Activated T-helper 1 cell treated with Interleukin-2 at 50 U/mL for 16 hours (primary cell): ENCODE measurements at regions not wholly inside any gene's neighbourhood (a gene's known extent, or its start where the extent isn't known, plus 50 kb on each side); places are given as distances from the start of the nearest gene placed in this dataset.

Experiments used
- DNase-seq: peaks from one replicate; pipeline ENCODE4 v3.0.0-alpha.2; 2020; ENCODE audit warnings: low read depth

DNA sequence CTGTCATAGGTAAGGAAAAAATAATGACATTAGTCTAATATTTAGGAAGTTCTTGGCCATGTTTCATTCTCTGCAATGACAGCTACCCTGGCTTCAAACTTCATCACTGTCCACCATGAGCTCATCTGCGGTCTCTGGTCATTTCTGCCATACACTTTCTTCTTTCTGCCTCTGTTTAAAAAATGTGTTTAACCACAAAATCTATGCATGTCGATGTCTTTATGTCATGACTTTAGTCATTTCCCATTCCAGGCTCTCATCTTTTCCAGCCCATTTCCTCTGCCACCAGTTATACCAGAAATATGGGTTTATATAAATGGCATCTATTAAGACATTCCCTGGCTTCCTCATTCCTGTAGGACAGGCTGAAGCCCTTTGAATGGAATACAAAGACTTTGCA lies 68.5 kb upstream of the DUSP10 start:
- DNase-seq = no peak

DNA sequence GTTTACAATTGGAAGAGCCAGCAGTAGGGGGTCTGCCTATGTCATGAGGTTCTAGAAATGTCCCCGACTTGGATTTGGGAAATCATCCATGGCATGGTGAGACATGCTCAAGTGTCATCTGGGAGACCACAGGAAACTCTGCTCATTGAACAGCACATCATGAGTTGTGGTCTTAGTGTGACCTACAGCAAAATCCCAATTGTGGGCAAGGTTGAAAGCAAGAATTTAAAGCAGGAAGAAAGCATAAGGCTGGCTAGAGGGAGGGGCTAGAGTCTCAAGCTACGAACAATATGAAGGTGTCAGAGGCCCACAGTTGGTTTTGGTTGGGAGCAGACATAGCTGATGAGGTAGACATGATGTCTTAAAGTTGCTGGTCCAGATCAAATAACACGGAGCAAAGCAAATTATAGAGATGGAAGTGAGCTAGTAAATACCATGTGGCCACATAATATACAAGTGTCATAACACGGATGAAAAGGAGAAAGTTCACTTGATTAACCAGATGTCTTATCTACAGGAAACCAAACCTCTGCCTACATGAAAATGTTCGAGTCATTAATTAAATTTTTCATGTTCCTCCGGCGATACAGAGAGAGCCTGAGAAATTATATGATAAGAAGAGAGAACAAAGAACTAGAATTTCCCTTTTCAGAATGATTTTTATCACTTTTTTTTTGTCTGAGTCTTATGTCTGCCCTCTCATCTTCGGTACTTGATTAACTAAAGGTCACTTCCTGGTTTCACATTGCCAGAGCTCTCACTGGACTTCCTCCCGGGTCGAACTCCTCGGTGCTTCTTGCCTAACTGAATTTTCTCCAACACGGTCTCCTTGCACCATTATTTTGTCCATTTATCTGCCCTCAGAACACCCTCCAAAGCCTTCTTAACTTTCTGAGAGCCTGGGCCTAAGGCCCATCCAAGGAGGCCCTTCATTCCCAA lies 67.5 kb upstream of the DUSP10 start:
- no peak for DNase-seq

DNA sequence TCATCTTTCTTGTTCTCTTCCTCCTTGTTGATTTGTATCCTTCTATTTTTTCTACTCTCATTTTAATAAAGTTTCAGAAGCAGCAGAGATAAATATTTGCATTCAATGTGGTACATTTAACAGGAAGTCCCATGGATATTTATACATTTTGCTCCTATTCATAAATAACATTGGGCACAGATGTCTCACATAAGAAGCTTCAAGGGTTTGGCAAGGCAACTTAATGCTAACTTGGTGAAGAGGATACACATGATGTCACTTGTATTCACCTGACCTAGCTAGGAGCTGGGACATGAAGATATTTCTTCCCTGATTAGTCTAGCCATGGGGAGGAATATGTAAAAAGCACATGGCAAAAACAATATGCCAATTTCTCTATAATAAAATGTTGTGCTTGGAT lies 65.1 kb upstream of the DUSP10 start:
- DNase-seq = no peak

DNA sequence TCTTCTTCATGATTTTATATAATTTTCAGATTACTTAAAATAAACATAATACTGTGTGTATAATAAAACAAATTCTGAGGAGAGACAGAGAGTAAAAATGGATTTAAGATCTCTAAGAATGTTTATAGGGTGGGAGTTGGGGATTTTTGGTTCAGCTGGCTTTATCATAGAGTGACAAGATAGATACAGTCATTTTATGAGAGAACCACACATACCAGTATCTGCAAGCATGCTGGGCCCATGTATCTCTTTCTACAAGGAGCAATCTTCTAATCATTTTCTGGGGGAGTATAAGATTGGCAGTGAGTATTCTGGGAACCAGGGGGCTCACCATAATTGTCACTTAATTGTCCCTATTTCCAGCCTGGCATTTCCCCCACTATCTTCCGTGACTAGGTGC lies 64.3 kb upstream of the DUSP10 start:
- DNase-seq = no peak

DNA sequence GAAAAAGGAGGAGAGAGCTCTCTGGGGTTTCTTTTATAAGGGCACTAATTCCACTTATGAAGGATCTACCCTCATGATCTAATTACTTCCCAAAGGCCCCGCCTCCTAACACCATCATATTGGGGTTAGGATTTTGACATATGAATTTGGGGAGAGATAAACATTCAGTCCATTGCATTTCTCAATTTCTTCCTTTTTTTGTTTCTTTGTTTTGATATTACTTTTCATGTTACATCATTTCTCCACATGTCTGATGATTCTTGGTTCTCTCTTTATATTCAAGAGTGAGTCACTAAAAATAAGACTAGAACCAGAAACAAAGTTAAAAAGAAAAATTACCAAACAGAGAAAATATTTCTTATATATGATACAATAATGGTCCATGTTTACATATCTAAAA lies 63.2 kb upstream of the DUSP10 start:
- no peak for DNase-seq

DNA sequence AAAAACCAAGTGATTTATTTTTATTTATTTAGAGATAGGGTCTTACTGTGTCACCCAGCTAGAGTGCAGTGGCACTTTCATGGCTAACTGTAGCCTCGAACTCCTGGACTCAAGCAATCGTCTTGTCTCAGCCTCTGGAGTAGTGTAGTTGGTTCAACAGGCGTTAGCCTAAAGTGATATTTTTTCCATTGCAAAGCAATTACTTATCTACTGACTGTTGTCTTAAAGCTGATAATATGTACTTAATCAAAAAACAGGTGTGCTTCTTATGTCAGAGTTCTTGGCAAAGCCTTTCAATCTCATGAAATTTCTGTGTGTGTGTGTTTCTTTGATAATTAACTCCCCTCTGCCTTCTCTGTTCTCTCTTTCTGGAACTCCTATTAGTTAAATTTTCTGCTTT lies 62.4 kb upstream of the DUSP10 start:
- DNase-seq = no peak

DNA sequence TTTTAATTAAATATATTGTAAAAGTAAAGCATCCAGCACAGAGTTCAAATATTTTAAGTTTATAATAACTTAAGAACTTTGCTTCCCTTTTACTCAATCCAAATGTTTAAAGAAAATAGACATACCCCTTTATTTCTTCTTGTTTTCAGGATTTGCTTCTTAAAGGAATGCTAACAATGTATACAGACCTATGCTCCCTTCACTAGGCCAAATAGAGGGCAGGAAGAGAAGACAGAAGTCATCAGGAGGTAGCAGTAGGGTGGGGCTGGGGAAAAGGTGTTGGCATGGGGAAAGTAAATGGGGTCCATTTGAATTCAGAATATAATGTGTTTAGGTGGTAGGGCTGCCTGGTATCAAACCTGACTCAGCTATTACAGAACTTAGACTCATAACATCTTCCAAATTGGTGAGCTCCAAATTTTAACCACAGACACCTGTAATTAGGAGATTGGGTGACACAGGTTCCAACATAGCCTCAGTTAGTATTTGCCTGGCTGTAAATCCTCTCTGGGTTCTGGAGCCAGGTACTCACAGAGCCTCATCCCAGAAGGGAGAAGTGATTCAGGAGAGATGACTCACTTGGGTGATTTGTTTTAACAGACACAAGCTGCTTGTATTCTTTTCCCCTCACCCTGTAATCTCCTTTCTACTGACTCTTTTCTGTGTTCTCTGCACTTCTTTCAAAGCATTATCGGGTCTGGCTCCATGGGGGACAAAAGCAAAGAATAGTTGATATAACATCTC lies 60.1 kb upstream of the DUSP10 start:
- no peak for DNase-seq

DNA sequence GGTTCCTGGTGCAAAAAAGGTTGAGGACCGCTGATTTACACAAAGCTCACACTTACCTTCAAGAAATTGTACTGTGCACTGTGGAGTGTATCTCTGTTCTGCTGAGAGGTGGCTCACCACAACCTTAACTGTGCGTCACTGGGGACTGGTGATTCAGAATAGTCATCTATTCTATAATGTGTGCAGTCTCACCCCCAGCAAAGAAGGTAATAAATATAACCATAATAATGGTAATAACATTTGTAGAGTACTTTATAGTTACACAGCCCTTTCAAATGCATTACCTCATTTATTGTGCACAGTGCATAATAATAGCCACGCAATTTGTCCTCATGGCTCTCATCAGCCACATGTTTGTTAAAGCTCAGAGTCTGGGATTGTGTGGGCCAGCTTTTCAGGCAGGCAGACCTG lies 59.4 kb upstream of the DUSP10 start:
- no peak for DNase-seq

DNA sequence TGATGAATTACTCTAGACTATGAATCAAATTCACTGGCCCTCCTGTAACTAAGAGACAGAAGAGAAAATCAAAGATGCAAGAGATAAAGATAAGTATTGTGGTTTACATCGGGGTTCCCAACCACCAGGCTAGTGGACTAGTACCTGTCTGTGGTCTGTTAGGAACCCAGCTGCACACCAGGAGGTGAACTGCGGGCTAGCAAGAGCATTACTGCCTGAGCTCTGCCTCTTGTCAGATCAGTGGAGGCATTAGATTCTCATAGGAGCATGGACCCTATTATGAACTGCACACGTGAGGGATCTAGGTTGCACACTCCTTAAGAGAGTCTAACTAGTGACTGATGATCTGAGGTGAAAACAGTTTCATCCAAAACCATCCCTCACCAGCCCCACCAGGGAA lies 58.9 kb upstream of the DUSP10 start:
- DNase-seq = no peak

DNA sequence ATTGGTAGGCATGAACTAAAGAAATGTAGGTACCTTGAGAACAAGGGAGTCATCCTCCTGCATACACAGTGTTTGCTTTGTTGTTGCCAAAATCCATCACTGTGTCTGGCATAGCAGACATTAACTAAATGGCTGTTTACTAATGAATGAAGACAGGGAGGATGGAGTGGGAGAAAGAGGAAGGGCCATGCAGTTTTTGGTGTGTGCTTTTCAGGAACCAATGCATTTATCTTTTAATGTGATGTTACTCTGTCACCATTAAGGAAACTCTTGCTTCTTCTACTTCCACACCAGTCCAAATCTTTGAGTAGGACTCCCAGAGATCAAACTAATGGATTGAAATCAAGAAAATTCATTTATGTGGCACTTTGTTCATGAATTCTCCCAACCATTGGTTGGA lies 55.6 kb upstream of the DUSP10 start:
- DNase-seq = no peak

DNA sequence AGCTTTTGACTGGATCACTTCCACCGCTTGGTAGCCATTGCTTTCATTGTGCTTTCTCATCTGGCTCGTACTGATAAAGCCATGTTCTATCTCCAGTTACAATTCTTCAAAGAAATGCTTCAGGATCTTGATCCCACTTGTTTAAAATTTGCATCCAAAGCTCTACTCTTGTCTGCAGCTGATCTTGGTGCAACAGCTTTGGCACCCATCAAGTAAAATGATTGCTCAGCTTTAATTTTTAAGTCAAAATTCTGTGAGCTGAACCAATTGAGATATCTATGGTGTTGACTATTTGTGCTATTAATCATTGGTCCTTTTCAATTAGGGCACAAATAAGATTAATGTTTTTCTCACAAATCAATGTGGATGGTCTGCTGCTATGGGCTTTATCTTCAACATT lies 54.8 kb upstream of the DUSP10 start:
- DNase-seq = no peak

DNA sequence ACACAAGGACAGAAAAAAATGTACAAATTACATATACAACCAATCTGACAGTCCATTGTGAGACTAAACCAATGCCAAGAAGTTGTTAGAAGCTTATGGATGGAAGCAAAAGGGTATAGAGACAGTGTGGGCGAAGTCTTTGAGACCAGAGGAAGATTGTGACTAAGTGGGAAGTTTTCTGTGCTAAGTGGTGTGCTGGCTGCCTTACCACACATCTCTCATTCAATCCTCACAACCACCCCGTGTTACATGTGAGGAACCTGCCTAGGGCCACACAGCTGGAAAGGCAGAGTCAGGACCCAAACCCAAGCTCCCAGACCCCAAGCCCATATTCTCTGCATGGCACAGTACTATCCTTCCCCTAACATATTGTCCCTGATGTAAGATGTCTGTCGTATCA lies 53.5 kb upstream of the DUSP10 start:
- DNase-seq = no peak

DNA sequence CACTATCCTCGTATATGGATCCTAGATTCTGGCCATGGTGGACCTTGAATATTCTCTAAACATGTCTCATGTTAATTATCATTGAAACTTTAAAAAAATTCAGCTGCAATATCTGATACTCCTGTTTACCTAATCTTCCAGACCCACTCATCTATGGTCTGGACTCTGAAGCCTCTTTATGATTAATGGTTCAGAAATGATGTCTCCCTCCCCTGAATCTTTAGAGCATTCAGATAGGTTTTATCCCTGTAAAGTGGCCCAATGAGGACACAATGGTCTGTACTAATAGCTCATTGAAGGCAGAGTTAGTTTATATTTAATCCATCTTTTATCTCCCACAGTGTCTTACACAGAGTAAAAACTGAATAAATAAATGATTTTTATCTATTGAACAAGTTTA lies 53.0 kb upstream of the DUSP10 start:
- no peak for DNase-seq

DNA sequence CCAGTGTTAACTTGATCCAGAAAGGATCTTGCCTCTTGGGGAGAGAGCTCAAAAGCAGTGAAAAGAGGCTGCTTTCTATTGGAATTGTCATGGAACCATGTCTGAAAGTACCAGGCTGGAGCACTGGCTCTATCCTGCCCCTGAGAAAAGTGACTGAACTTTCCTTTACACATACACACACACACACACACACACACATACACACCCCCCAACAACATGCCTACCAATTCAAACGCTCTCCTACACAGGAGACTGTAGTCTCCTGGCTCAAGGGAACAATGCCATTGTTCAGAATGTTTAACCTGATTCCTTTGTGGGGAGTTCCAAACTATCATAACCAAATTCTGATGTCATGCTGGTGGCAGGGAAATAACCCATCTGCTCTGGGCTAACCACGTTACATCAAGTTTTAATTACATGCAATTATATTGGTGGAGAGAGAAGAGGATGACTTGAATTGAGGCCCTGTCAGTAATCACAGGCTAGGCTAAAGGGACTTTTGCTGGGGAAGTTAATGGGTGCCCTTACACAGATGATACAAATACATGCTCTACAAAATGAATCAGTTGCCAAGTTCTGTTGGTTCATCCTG lies 52.3 kb upstream of the DUSP10 start:
- DNase-seq = no peak

DNA sequence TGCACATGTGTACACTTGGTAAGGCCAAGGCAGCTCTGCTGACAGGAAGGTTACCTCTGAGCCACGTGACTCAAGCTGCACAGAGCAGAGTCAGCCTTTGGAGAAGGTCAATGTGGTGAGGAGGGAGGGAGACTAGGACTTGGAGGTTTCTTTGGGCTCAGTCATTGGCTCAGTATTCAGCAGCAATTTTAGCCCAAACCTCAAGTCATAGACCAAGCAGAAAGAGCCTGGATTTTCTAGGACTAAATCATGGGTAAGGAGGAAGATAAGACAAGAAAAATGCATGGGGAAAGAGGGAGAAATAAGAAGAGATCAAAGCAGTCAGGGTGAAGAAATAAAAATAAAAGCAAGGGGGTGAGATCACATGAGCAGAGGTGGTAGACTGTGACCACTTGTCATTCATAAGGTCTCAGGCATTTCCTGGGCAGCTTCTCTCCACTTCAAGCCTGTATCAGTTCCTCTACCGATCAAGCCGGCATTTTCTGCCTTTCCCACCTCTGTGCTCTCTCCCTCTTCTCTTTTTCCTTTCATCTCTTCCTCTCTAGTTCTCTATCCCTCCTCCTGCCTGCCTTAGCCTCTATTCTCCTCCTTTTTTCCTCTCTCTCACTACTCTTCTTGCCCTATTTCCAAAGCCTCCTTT lies 51.7 kb upstream of the DUSP10 start:
- no peak for DNase-seq

DNA sequence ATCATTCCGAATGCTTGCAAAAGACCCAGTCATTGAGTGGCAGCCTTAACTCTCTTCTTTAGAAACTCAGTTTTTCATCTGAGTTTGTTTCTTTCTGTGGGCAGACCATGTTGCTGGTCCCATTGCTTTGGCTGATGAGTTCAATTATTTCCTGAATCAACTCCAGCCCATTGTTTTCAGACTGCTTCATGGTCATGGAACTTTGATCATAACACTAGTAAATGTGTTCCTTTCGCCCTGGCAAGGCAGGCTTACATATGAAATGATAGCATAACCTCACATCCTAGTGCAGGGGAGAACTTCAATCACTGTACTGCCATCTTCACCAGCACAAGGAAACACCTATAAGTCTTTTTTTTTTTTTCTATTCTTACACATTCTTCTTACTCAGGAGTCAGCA lies 50.0 kb upstream of the DUSP10 start:
- no peak for DNase-seq
